Ishikawa (cell line): ENCODE measurements at regions not wholly inside any gene's neighbourhood (a gene's known extent, or its start where the extent isn't known, plus 50 kb on each side); places are given as distances from the start of the nearest gene placed in this dataset.

Experiments used
- EGR1 ChIP-seq: IDR thresholded peaks from 2 replicates; pipeline ENCODE4 v1.6.1; 2012
- EP300 ChIP-seq: IDR thresholded peaks from 2 replicates; pipeline ENCODE4 v1.6.1; 2012; ENCODE audit warnings: borderline replicate concordance
- NFIC ChIP-seq: IDR thresholded peaks from 2 replicates; pipeline ENCODE4 v1.6.1; 2012
- TAF1 ChIP-seq: IDR thresholded peaks from 2 replicates; pipeline ENCODE4 v1.6.1; 2012; ENCODE audit warnings: low read depth, mild to moderate bottlenecking

GRCh38 chr15:96041982-96042733 is 288.3 kb upstream of the NR2F2 start:
- TF ChIP-seq NFIC (no peak), TAF1 (no peak), EGR1 (no peak), EP300 (no peak)
